Neural progenitor cell (in vitro differentiated cells): ENCODE measurements at regions not wholly inside any gene's neighbourhood (a gene's known extent, or its start where the extent isn't known, plus 50 kb on each side); places are given as distances from the start of the nearest gene placed in this dataset.
"Not testable (repeated sequence)": the region's sequence is repeated elsewhere in the genome, so short reads cannot be mapped to it uniquely, and the experiment has no call there.

Source experiments
- EZH2 ChIP-seq: fragments of 200-600 bp; sonication (generic); IDR thresholded peaks from 2 replicates; pipeline ENCODE4 v1.6.1; 2017; ENCODE audit warnings: antibody characterized with exemption, mild to moderate bottlenecking, moderate library complexity
- EZH2phosphoT487 ChIP-seq: fragments of 200-600 bp; sonication (generic); IDR thresholded peaks from 2 replicates; pipeline ENCODE4 v1.6.1; 2017; ENCODE audit warnings: antibody characterized with exemption
- TF ChIP-seq, protein P1 (sequence below): fragments of 200-600 bp; sonication (generic); IDR thresholded peaks from 2 replicates; pipeline ENCODE4 v1.5.1; 2017; ENCODE audit warnings: antibody characterized with exemption, mild to moderate bottlenecking

- TF ChIP-seq, protein P1, sequence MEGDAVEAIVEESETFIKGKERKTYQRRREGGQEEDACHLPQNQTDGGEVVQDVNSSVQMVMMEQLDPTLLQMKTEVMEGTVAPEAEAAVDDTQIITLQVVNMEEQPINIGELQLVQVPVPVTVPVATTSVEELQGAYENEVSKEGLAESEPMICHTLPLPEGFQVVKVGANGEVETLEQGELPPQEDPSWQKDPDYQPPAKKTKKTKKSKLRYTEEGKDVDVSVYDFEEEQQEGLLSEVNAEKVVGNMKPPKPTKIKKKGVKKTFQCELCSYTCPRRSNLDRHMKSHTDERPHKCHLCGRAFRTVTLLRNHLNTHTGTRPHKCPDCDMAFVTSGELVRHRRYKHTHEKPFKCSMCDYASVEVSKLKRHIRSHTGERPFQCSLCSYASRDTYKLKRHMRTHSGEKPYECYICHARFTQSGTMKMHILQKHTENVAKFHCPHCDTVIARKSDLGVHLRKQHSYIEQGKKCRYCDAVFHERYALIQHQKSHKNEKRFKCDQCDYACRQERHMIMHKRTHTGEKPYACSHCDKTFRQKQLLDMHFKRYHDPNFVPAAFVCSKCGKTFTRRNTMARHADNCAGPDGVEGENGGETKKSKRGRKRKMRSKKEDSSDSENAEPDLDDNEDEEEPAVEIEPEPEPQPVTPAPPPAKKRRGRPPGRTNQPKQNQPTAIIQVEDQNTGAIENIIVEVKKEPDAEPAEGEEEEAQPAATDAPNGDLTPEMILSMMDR = not testable (repeated sequence)
- TF ChIP-seq EZH2phosphoT487, EZH2: not testable (repeated sequence)
Observed at GRCh38 chr9:87410047-87411005, 87.3 kb upstream of the DAPK1 start.
